HT1080 (cell line): ENCODE measurements at regions not wholly inside any gene's neighbourhood (a gene's known extent, or its start where the extent isn't known, plus 50 kb on each side); places are given as distances from the start of the nearest gene placed in this dataset.
A peak's percentile ranks its signal among the peaks of the same experiment; 100 is the strongest.

Experiments
- DNase-seq: peaks from one replicate; pipeline ENCODE4 v3.0.0-alpha.2; 2015; ENCODE audit warnings: low read depth

DNA sequence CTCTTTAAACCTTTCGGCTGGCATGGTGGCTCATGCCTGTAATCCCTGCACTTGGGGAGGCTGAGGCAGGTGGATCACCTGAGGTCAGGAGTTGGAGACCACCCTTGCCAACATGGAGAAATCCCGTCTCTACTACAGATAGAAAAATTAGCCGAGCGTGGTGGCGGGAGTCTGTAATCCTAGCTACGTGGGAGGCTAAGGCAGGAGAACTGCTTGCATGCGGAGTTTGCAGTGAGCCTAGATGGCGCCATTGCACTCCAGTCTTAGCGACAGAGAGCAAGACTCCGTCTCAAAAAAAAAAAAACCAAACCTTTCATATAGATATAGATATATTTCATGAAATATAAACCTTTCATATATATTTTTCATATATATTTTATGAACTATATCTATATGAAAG, 864.7 kb downstream of the TRIB2 start:
- DNase-seq, result no peak

DNA sequence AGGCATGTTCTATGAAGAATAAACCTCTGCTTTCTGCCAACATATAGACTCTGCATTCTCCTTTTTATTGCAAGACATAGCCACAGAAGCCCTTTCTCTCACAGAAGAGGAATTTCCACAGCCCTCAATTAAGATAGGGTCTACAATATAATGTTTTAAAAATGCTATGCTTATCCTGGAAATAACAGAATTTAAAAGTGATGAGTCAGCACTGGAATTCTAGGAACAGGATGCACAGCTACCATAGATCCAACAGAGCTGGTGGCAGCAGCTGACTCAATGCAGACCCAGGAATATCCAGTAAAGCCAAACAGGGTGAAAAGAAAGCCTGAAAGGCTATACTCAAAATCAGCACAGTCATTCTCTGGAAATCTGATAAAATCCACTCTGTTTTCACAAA, 866.9 kb downstream of the TRIB2 start:
- DNase-seq, result peak; percentile 41

DNA sequence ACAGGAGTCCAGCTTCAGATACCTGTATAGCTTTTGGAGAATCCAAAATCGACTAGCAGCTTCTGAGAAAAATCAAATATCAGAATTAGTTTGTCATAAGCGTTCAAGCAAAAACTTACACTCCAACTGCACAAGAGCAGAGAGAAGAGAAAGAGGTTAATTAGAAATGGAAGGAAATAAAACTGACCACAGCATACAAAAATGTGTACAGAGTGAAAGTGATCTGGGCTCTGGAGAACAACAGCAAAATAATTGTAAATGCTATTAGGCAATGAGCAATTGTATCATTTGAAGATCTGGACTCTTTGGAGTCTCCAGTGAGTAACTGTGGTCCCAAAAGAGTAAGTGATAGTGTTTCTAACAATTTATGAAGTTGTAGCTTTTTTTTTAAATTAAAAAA, 867.3 kb downstream of the TRIB2 start:
- no peak for DNase-seq

DNA sequence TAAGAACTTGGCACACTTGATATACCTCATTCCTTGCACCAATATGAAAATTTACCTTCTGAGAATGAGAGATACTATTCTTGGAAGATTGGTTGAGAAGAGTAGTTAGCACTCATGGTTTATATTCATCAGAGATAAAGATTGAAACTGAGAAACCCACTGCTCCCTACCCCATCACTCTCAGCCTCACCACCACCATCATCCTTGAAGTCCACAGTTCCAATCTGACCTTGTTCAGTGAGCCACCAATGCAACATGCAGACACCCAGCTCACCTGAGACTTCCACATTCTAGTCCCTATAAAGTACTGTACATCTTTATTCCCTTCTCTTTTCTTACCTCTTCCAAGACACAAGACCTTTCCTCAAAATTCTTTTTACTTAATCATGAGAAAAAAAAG, 869.0 kb downstream of the TRIB2 start:
- no peak for DNase-seq

DNA sequence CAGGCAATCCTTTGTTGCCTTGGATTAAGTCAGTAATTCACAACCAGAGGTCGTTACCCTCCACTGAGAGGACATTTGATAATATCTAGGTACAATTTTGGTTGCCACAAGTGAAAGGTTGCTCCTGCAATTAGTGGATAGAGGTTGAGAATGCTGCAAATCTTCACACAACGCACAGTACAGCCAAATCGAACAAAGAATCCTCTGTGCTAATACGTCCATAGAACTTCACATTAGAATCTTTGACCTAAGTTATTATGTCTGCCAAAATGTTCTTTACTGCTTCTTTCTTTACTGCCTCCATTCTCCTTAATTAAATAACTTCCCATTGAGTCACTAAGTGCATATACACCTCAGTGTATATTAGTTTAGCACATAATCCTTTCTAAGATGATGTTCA, 879.5 kb downstream of the TRIB2 start:
- DNase-seq, result no peak

DNA sequence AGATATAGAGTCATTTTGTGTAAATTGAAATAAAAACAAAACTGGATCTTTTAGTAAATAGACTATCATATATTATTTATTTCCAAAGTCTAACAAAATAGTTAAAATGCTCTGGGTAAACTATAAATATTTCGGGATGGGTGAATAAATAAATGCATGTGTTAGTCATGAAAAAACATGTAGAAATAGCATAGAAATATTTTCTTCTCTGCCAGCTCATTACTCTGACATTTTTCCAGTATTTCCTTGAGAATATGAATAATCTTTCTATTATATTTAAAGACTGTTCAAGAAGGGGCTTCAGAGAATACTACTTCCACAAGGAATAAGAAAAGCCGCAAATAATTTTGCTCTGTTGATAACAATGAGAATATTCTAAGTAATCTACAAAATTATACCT, 880.4 kb downstream of the TRIB2 start:
- DNase-seq, result no peak

DNA sequence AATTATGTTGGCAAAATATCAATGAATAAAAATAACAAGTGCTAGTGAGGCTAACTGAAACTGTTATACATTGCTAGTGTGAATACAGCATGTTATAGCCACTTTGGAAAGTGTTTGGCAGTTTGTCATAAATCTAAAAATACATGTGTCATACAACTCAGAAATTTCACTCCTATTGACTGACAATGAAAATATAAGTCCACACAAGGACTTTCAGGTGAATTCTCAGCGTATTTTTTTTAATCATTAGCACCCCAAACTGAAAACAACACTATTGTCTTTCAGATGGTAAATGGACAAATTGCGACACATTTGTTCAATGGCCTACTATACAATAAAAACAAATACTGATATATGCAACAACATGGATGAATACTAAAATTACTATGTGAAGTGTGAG, 884.8 kb downstream of the TRIB2 start:
- no peak for DNase-seq

DNA sequence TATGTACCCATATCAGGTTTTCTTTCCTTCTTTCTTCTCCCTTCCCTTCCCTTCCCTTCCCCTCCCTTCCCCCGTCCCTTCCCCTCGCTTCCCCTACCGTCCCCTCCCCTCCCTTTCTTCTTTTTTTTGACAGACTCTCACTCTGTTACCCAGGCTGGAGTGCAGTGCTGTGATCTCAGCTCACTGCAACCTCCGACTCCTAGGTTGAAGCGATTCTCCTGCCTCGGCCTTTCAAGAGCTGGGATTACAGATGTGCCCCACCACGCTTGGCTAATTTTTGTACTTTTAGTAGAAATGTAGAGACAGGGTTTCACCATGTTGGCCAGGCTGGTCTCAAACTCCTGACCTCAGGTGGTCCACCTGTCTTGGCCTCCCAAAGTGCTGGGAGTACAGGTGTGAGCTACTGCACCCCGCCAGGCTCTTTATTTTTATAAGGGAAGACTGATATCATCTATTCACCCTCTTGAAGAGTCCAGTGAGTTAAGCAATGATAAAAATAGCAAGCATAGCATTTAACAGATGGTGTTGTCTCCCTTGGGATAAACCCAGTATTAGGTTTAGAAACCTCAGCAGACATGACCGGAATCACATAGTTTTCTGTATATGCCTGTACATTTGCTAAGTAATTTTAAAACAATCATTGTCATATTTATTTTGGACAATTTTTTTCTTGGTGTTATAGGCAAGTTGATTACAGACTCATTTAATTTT, 888.4 kb downstream of the TRIB2 start:
- no peak for DNase-seq

DNA sequence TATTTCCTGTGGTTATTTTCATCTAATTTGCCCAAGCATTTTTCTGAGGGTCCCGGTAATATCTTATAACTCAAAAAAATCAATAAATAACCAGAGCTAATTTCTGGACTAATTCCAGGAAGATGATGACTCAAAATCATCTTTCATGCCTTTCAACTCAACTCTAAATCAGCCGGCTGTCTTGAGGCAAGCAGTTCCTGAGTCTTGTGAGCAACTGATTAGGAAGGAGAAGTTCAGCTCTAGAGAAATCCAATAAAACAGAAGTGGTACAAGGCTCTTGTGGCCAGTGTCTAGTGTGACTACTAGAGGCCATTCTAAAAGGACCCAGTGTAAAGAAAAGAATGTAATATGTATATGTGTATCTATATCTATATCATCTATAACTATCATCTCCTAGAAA, 890.4 kb downstream of the TRIB2 start:
- DNase-seq, result no peak

DNA sequence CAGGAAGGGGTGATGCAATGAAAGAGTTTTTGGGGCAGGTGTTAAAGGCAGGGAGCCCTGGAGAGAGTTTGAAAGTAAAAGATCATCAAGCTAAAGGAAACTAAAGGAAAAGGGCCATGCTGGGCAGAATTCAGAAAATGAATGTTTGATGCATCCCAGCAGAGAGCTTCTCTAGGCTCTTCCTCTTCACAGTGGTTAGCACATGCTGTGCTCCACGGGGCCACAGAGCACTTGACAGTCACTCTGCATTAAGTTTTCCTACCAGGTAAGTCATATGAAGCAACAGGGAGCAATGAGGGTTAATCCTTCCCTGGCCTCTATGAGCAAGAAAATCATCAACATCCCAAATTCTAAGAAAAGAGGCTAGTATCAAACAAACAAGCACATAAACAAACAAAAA, 895.2 kb downstream of the TRIB2 start:
- DNase-seq, result no peak

DNA sequence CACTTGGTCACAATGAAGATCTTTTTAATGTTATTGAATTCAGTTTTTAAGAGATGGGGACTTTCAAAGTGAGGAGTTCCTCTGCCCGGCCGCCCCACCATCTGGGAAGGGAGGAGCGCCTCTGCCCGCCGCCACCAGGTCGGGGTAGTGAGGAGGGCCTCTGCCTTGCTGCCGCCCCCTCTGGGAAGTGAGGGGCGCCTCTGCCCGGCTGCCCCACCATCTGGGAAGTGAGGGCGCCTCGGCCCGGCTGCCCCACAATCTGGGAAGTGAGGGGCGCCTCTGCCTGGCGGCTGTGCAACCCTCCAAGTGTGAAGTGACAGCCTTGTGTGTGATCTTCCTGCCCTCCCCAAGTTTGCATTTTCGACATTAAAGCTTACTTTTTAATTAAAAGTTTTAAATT, 899.3 kb downstream of the TRIB2 start:
- no peak for DNase-seq

DNA sequence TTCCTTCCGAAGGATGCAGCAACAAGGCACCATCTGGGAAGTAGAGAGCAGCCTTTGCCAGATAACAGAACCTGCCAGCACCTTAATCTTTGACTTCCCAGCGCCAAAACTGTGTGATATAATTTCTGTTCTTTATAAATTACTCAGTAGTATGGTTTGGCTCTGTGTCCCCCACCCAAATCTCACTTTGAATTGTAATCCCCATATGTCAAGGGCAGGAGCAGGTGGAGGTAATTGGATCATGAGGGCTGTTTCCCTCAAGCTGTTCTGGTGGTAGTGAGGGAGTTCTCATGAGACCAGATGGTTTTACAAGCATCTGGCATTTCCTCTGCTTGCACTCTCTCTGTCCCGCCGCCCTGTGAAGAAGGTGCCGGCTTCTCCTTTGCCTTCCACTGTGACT, 899.9 kb downstream of the TRIB2 start:
- DNase-seq, result no peak

DNA sequence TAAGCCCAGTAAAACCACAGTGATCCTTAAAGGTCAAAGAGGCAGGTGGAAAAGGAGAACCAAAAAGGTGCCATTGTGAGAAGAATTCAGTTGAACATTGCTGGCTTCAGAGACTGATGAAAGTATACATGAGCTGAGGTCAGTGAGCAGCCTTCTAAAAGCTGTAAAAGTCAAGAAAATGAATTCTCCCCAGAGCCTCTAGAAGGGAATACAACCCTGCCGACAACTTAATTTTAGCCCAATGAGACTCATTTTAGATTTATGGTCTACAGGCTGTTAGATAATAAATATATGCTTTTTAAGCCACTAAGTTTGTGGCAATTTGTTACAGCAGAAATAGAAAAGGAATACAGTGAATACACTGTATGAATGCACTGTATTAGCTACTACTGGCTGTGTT, 911.4 kb downstream of the TRIB2 start:
- DNase-seq, result no peak

DNA sequence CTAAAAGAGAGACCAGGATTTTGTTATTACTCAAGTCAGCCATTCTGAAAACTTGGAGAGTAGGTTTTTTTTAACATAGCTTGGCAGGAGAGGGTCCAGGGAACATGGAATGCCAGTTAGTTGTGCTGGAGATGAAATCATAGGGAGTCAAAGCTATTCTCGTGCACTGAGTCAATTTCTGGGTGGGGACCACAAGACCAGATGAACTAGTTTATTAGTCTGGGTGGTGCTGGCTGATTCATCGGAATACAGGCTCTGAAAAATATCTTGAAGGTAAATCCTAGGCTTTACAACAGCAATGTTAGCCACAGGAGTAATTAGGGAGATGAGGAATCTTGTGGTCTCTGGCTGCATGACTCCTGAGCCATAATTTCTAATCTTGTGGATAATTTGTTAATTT, 921.4 kb downstream of the TRIB2 start:
- DNase-seq, result peak; percentile 70

DNA sequence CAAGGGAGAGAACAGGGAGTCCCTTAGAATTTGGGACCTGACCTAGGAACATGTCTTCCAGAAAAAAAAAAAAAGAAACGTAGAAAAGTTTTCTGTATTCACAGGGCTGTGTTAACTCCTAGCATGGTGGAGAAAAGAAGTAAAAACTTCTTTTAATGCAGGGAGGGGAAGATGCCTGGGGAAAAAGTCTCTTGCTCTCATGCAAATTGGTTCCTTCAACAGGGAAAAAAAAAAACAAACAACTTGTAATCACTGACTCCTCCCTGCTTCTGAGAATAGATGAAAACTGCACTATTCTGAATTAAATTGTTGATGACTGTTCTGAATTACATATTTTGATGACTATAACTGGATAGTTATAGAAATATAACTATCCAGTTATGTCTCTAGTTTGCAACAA, 933.2 kb downstream of the TRIB2 start:
- DNase-seq, result no peak

DNA sequence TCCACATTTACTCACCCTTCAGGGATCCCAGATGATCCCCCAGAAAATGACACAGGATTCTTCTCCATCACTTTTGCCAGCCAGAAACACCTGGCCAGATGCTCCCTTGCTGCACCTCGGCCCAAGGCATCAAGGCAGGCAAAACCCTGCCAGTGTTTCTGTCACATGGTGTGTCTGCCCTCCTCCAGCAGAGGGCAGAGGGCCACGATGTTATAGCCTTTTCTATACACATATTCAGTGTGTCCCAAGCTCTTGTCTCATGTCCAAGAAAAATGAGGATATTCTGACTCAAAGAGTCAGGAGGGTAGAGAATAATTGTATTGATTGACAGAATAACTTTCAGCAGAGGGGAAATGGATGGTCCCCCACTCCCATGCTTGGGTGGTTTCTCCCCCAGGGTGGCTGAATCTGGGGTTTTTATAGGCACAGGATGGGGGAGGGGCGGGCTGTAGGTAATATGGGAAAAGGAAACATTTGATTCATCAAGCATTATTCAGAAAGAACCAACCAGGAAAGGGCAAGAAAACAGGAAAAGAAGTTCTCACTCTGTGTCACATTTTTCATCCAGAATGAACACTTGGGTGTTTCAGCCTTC, 933.9 kb downstream of the TRIB2 start:
- DNase-seq, result peak; percentile 54

DNA sequence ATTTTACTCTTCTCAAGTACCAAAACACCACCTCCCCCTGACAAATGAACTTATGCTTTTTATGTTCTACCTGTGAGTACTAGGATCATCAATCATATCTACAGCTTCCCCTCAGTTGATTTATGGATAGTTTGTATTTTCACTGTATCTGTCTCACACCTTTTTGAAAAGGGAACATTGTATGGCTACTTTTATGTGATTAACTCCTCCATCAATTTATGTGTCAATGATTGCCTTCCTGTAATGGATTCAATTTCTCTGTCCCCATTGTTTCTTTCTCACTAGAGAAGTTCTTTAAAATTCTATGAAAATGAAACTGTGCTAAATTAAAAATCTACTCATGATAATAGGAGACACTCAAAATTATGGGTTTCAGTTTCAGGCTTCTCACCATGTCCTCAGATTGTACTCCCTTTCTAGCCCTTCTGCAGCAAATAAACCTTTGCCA, 935.0 kb downstream of the TRIB2 start:
- no peak for DNase-seq

DNA sequence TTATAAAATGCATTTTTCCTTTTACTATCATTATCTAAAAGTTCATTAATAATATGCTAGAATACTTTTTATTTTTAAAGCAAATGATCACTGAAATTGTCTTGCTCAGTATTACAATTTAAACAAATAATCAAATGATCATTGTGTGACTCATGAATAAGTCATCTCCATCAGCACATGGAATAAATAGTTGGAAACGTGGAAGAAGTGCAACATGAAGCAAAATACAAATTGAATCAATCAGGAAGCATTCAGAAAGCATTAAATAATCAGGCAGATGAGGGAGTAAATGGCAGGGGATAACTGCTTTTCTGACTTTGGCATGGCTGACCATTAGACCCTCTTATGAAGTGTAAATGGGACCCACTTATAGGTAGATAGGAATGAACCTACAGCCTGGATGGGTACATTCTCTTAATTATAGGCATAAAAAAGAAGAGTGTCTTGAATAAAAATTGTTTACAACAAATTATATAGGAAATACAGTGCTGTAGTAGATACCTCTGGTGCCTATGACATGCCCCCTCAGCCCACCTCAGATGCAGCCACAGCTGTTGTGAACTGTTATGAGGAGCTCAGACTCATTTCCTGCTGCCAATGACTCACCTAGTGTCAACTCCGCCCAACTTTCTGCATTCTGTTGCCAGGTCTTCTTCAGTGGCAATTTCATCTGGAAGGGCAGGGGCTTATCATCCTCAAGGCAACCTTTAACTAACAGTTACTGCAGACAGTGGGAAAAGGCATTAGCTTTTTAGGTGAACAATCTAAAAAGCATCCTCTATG, 936.0 kb downstream of the TRIB2 start:
- peak; percentile 92 for DNase-seq

DNA sequence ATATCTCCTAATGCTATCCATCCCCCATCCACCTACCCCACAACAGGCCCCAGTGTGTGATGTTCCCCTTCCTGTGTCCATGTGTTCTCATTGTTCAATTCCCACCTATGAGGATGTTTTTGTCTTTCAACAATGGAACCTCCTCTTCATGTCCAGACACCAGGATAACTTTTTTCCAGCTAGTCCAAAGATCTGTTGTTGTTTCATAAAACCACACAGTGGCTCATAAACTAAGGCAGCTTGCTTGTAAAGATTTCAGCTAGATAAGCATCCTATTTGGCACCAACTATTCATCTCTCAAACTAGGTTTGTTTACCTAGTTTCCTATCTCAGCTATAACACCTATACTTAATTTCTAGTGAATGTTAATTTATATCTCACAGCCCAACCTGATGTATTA, 937.7 kb downstream of the TRIB2 start:
- no peak for DNase-seq

DNA sequence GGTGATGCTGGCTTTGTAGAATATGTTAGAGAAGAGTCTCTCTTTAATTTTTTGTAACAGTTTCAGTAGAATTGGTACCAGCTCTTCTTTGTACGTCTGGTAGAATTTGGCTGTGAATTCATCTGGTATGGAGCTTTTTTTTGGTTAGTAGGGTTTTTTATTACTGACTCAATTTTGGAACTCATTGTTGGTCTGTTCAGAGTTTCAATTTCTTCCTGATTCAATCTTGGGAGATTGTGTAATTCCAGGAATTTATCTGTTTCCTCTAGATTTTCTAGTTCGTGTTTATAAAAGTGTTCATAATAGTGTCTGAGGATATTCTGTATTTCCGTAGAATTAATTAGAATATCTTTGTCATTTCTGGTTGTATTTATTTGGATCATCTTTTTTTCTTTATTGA, 943.5 kb downstream of the TRIB2 start:
- no peak for DNase-seq

DNA sequence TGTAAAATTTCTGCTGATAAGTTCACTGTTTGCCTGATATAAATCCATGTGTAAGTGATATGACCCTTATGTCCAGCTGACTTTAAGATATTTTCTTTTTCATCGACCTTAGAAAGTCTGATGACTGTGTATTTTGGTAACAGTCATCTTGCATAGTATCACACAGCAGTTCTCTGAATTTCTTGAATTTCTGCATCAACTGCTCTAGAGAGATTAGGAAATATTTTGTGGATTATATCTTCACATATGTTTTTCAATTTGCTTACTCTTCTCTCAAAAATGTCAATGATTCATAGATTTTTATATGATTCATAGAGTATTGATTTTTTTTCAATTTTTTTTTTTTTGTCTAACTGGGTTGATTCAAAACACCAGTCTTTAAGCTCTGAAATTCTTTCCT, 945.3 kb downstream of the TRIB2 start:
- peak; percentile 8 for DNase-seq

DNA sequence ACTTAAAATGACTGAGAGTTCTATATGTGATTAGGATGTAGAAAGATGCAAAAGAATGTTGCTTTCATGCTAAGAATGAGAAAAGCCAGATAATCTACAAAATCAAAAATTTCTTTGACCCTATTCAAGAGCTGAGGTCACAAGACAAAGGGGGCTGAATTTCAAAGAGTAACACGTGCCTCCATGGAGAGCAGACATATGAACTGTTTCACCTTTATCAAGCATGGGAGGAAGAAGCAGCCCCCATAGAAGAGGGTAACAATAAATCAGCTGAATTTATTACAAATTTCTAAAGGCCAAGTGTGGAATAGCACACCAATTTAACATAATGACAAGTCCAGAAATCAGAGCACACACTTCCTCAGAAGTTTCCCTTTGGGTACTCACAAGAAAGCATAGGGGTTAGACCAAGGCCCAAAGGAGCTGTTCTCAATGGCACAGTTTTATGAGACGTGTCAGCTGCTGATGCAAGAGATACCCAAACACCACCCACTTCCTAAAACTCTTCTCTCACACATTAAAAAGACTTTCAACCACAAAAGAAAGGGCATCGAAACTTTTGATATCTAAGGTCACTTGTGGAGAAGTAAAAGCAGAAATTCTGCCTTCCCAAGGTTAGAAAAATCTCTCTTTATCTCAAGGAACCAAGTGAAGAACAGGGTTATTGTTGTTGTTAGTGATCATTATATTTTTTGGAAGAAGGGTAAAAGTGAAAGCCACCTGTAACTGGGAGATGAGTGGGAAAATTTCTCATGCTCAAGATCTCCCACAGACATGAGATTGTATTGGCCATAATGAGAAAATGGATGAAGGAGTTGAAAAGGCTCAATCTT, 950.1 kb downstream of the TRIB2 start:
- DNase-seq, result no peak
